ENCODE measurements at regions not wholly inside any gene's neighbourhood (a gene's known extent, or its start where the extent isn't known, plus 50 kb on each side); places are given as distances from the start of the nearest gene placed in this dataset.

DNA sequence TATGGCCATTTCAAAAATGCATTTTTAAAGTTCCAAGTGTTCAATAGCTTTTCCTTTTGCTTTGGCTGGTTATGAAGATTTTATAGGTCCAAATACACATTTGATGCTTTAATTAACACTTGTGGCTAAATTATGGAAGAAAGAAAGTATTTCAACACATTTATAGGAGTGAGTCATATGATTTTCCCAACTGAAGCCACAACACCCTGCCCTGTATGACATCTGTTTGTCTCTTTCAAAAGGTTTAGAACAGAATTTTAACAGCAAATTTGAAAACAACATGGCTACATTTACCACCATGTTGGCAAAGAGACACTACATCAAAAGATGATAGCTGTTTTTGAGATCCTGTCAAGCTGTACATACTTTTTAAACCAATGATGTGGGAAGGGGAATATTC lies 99.4 kb downstream of the TMEM174 start:
- TF ChIP-seq USF1 (IDR thresholded peaks at IDR 0.05) (no peak), YY1 (IDR thresholded peaks at IDR 0.05; ENCODE audit: low read depth) (no peak), REST (IDR thresholded peaks at IDR 0.05; ENCODE audit: low read depth) (no peak), EP300 (IDR thresholded peaks at IDR 0.05; ENCODE audit: borderline replicate concordance) (no peak), TAF1 (IDR thresholded peaks at IDR 0.05; ENCODE audit: low read depth) (no peak), CEBPB (IDR thresholded peaks at IDR 0.05) (no peak), RAD21 (IDR thresholded peaks at IDR 0.05; ENCODE audit: low read depth) (no peak), EGR1 (IDR thresholded peaks at IDR 0.05) (no peak), CREB1 (IDR thresholded peaks at IDR 0.05; ENCODE audit: low read depth) (no peak), NFIC (IDR thresholded peaks at IDR 0.05) (no peak), FOXM1 (IDR thresholded peaks at IDR 0.05; ENCODE audit: borderline replicate concordance, low read depth) (no peak), TCF12 (IDR thresholded peaks at IDR 0.05; ENCODE audit: low read depth) (no peak), ZBTB7A (IDR thresholded peaks at IDR 0.05; ENCODE audit: low read depth) (no peak)
- TF ChIP-seq, protein P1, sequence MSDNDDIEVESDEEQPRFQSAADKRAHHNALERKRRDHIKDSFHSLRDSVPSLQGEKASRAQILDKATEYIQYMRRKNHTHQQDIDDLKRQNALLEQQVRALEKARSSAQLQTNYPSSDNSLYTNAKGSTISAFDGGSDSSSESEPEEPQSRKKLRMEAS (IDR thresholded peaks at IDR 0.05): no peak

Data from Ishikawa (cell line).